A549 (cell line): ENCODE measurements at regions not wholly inside any gene's neighbourhood (a gene's known extent, or its start where the extent isn't known, plus 50 kb on each side); places are given as distances from the start of the nearest gene placed in this dataset.

Source experiments
- ATAC-seq, 2 experiments: fragments of 200-7000 bp in 1 of 2; fragments of >200 bp in 1 of 2; cut with Nextera tagmentation in 1 of 2; cut with Tn5 transposase in 1 of 2; 3 replicates each; pipeline versions ENCODE4 v1.8.0 to v1.9.1; 2018 to 2020; ENCODE audit warnings: mild to moderate bottlenecking in 1 of 2, moderate library complexity in 1 of 2
- CTCF ChIA-PET: fragments of 300-600 bp; sonication (Branson Sonifier 250); formaldehyde crosslinking; extraction: SDS; loops from one replicate; lab custom pipeline; 2021; ENCODE audit warnings: antibody characterized with exemption, inconsistent platforms; lab: Yijun Ruan, JAX
- POLR2A ChIA-PET: fragments of 350-600 bp; formaldehyde crosslinking; extraction: SDS; loops from one replicate; lab custom pipeline; 2021; ENCODE audit warnings: antibody characterized with exemption, inconsistent platforms; lab: Yijun Ruan, JAX
- DNase-seq, 2 experiments: peaks; one replicate each; pipeline versions ENCODE4 v3.0.0 to v3.0.0-alpha.2; 2011 to 2016; ENCODE audit warnings: low read depth in 1 of 2, low spot score in 1 of 2
- FAIRE-seq: peaks from 2 replicates; lab custom pipeline; 2011; peaks lifted over from hg19 to GRCh38; lab: Jason Lieb, UNC
- H3K27ac ChIP-seq, 2 experiments: fragments of >200 bp; sonication (Bioruptor Twin); formaldehyde crosslinking; 3 replicates each; pipeline ENCODE4 v1.5.1; 2016 to 2017
- H3K4me1 ChIP-seq: fragments of >200 bp; sonication (Bioruptor Twin); formaldehyde crosslinking; 3 replicates; pipeline ENCODE4 v1.6.1; 2016
- H3K4me2 ChIP-seq: fragments of >200 bp; sonication (Bioruptor Twin); formaldehyde crosslinking; 3 replicates; pipeline ENCODE4 v1.6.1; 2016
- H3K4me3 ChIP-seq: fragments of >200 bp; sonication (Bioruptor Twin); formaldehyde crosslinking; 3 replicates; pipeline ENCODE4 v1.5.1; 2016
- H3K9me3 ChIP-seq: fragments of >200 bp; sonication (Bioruptor Twin); formaldehyde crosslinking; 3 replicates; pipeline ENCODE4 v1.6.1; 2016
- CBX2 ChIP-seq: fragments of 200-600 bp; sonication (generic); IDR thresholded peaks from 2 replicates; pipeline ENCODE4 v1.6.1; 2016; ENCODE audit warnings: low read depth, mild to moderate bottlenecking, borderline replicate concordance
- CHD4 ChIP-seq: fragments of 200-600 bp; sonication (generic); IDR thresholded peaks from 2 replicates; pipeline ENCODE4 v1.6.1; 2016; ENCODE audit warnings: antibody characterized with exemption, mild to moderate bottlenecking, borderline replicate concordance
- FOSB ChIP-seq: fragments of 250-450 bp; sonication (Bioruptor Pico); IDR thresholded peaks from 2 replicates; pipeline ENCODE4 v1.5.0; 2020; ENCODE audit warnings: mild to moderate bottlenecking, moderate library complexity
- FOXS1 ChIP-seq: fragments of 250-450 bp; sonication (Bioruptor Pico); IDR thresholded peaks from 2 replicates; pipeline ENCODE4 v1.5.0; 2020; ENCODE audit warnings: mild to moderate bottlenecking, moderate library complexity
- HEYL ChIP-seq: fragments of 250-450 bp; sonication (Bioruptor Pico); IDR thresholded peaks from 2 replicates; pipeline ENCODE4 v1.8.0; 2021; ENCODE audit warnings: mild to moderate bottlenecking, moderate library complexity
- HOXA7 ChIP-seq: fragments of 250-450 bp; sonication (Bioruptor Pico); IDR thresholded peaks from 2 replicates; pipeline ENCODE4 v1.5.0; 2020; ENCODE audit warnings: mild to moderate bottlenecking, moderate library complexity
- HOXB13 ChIP-seq: fragments of 250-450 bp; sonication (Bioruptor Pico); IDR thresholded peaks from 2 replicates; pipeline ENCODE4 v1.5.0; 2020; ENCODE audit warnings: low read depth, mild to moderate bottlenecking, moderate library complexity
- JUNB ChIP-seq: fragments of >200 bp; sonication (Bioruptor Twin); formaldehyde crosslinking; IDR thresholded peaks from 2 replicates; pipeline ENCODE4 v1.6.1; 2016
- KDM5A ChIP-seq: fragments of 200-600 bp; sonication (generic); IDR thresholded peaks from 2 replicates; pipeline ENCODE4 v1.6.1; 2016; ENCODE audit warnings: antibody characterized with exemption, mild to moderate bottlenecking
- MAFK ChIP-seq: fragments of 450-650 bp; IDR thresholded peaks from 2 replicates; pipeline ENCODE4 v1.6.1; 2014; ENCODE audit not compliant: partially characterized antibody
- MYC ChIP-seq: IDR thresholded peaks from 2 replicates; pipeline ENCODE4 v1.6.1; 2012; ENCODE audit warnings: mild to moderate bottlenecking, inconsistent platforms, low read length, improper control_type of control experiment, borderline replicate concordance
- NFE2L2 ChIP-seq: fragments of 150-350 bp; conservative IDR thresholded peaks from 2 replicates; pipeline ENCODE4 v1.6.1; 2014; ENCODE audit warnings: low read length
- NPAS2 ChIP-seq: fragments of 250-450 bp; sonication (Bioruptor Pico); IDR thresholded peaks from 2 replicates; pipeline ENCODE4 v1.8.0; 2022; ENCODE audit warnings: mild to moderate bottlenecking, moderate library complexity, borderline replicate concordance
- RAD21 ChIP-seq, 2 experiments: fragments of >200 bp in 1 of 2; sonication (Bioruptor Twin) in 1 of 2; formaldehyde crosslinking in 1 of 2; IDR thresholded peaks in 1 of 2; conservative IDR thresholded peaks in 1 of 2; 2 replicates in 1 of 2; 3 replicates in 1 of 2; pipeline ENCODE4 v1.6.1; 2012 to 2018; ENCODE audit warnings: inconsistent platforms in 1 of 2
- RARB ChIP-seq: fragments of 250-450 bp; sonication (Bioruptor Pico); IDR thresholded peaks from 2 replicates; pipeline ENCODE4 v1.8.0; 2021; ENCODE audit warnings: mild to moderate bottlenecking, moderate library complexity
- SMC3 ChIP-seq: fragments of >200 bp; sonication (Bioruptor Twin); formaldehyde crosslinking; IDR thresholded peaks from 3 replicates; pipeline ENCODE4 v1.6.1; 2018; ENCODE audit warnings: inconsistent platforms
- TP53 ChIP-seq: fragments of 250-450 bp; sonication (Bioruptor Pico); IDR thresholded peaks from 2 replicates; pipeline ENCODE4 v1.5.0; 2021; ENCODE audit warnings: mild to moderate bottlenecking, moderate library complexity
- ZFP36 ChIP-seq: fragments of 450-650 bp; IDR thresholded peaks from 2 replicates; pipeline ENCODE4 v1.6.1; 2014; ENCODE audit warnings: borderline replicate concordance; ENCODE audit not compliant: partially characterized antibody
- WGBS: methylation state at CpG from one replicate; pipeline ENCODE4 v1.1.6; 2017; ENCODE audit errors: missing lambda C conversion rate; 5-methylcytosine and 5-hydroxymethylcytosine counted together
- TF ChIP-seq, protein P1 (sequence below): IDR thresholded peaks from 2 replicates; pipeline ENCODE4 v1.6.1; 2012; ENCODE audit warnings: low read depth, borderline replicate concordance
- TF ChIP-seq, protein P2 (sequence below): fragments of 450-650 bp; IDR thresholded peaks from 2 replicates; pipeline ENCODE4 v1.6.1; 2014; ENCODE audit warnings: antibody characterized with exemption
- TF ChIP-seq, protein P3 (sequence below): fragments of 250-450 bp; sonication (Bioruptor Pico); IDR thresholded peaks from 2 replicates; pipeline ENCODE4 v1.5.0; 2021; ENCODE audit warnings: mild to moderate bottlenecking, moderate library complexity, borderline replicate concordance
- TF ChIP-seq, protein P4 (sequence below): IDR thresholded peaks from 2 replicates; pipeline ENCODE4 v1.6.1; 2012

DNA sequence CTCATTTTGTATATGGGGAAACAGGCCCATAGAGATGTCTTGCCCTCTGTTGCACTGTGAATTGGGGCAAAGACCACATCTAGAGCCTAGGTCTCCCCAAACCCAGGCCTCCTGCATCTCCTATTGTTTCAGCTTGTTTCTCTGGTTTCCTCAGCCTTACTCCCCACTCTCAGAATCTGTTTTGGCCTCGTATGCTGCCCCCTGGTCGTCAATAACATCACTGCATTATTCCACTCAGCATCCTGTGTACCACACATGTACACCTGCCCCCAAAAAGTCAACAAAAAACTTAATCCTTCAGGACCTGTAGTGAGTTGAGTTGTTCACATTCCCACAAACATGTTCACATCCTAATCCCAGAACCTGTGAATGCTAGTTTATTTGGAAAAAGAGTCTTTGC is 184.8 kb downstream of the BRINP2 start:
- FAIRE-seq = no peak

DNA sequence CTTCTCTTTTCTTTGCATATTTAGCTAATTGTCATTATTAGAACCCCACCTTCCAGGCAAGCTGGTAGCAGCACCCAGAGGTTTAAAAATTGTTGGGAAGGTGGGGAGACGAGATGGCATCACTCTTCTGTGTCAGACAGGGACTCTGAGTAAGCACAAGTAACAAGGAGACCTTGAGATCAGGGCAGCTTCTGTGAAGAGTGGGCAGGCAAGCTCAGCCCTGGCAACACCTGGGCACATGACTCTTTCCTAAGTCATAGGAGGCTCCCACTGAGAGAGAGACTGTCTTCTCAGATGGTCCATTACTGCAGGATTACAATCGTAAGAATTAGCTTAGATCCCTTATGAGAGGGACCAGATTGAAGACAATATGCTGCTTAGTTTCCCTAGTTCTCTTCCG is 183.5 kb downstream of the BRINP2 start:
- no peak for TF ChIP-seq KDM5A
- no peak for TF ChIP-seq HOXB13 (CRISPR knock-in tag)
- TF ChIP-seq, protein P1, sequence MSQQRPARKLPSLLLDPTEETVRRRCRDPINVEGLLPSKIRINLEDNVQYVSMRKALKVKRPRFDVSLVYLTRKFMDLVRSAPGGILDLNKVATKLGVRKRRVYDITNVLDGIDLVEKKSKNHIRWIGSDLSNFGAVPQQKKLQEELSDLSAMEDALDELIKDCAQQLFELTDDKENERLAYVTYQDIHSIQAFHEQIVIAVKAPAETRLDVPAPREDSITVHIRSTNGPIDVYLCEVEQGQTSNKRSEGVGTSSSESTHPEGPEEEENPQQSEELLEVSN = no peak
- no peak for TF ChIP-seq JUNB
- TF ChIP-seq CHD4 = no peak
- no peak for TF ChIP-seq FOSB (CRISPR knock-in tag)
- Histone ChIP-seq H3K4me2 (no peak overlapping the region), H3K9me3 (no peaks in the 10 kb centered on the region), H3K4me3 (no peak overlapping the region), H3K4me1 (no peaks in the 10 kb centered on the region), H3K27ac (no peak overlapping the region)
- POLR2A ChIA-PET = no interaction called here
- FAIRE-seq (no peak), DNase-seq (no peak), ATAC-seq (no peak)
- CTCF ChIA-PET = interaction anchor here (0.6 to 1.8 kb wide), 5 partner anchors 10 to 684 kb away, joined by 3 to 12 read pairs (median 4); no protein-coding TSS in a partner anchor
- WGBS = 19% methylated on average over 3 of the region's 3 CpGs

More for the DNA sequence above, 184.8 kb downstream of the BRINP2 start:
- TF ChIP-seq, protein P2, sequence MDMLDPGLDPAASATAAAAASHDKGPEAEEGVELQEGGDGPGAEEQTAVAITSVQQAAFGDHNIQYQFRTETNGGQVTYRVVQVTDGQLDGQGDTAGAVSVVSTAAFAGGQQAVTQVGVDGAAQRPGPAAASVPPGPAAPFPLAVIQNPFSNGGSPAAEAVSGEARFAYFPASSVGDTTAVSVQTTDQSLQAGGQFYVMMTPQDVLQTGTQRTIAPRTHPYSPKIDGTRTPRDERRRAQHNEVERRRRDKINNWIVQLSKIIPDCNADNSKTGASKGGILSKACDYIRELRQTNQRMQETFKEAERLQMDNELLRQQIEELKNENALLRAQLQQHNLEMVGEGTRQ = no peak
- TF ChIP-seq TP53 (CRISPR knock-in tag) (no peak), FOXS1 (CRISPR knock-in tag) (no peak), KDM5A (no peak), CBX2 (no peak), SMC3 (peak; percentile 60), HOXA7 (CRISPR knock-in tag) (no peak), MAFK (no peak), RARB (no peak), NFE2L2 (no peak), MYC (no peak), RAD21 (conservative IDR thresholded peaks at IDR 0.05 in 1 of 2, IDR thresholded peaks at IDR 0.05 in 1 of 2) (peak; percentile 51 to 59)
- TF ChIP-seq, protein P3, sequence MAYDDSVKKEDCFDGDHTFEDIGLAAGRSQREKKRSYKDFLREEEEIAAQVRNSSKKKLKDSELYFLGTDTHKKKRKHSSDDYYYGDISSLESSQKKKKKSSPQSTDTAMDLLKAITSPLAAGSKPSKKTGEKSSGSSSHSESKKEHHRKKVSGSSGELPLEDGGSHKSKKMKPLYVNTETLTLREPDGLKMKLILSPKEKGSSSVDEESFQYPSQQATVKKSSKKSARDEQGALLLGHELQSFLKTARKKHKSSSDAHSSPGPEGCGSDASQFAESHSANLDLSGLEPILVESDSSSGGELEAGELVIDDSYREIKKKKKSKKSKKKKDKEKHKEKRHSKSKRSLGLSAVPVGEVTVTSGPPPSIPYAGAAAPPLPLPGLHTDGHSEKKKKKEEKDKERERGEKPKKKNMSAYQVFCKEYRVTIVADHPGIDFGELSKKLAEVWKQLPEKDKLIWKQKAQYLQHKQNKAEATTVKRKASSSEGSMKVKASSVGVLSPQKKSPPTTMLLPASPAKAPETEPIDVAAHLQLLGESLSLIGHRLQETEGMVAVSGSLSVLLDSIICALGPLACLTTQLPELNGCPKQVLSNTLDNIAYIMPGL = no peak
- TF ChIP-seq, protein P4, sequence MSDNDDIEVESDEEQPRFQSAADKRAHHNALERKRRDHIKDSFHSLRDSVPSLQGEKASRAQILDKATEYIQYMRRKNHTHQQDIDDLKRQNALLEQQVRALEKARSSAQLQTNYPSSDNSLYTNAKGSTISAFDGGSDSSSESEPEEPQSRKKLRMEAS = no peak
- TF ChIP-seq, all 56 proteins: peak for 2
- DNase-seq = peak in 1 of 2 experiments; percentile 13
- H3K4me2 ChIP-seq = no peak overlapping the region
- ChIA-PET POLR2A (no interaction called here), CTCF (interaction anchor here (0.6 to 1.8 kb wide), 12 partner anchors 8 to 460 kb away, joined by 3 to 12 read pairs (median 3); no protein-coding TSS in a partner anchor)
- peak; percentile 84 to 91; a peak in 5 of 6 replicates for ATAC-seq
- 0% methylated on average over 2 of the region's 2 CpGs for WGBS
- H3K4me3 ChIP-seq = no peak overlapping the region
- no peaks in the 10 kb centered on the region for H3K4me1 ChIP-seq
- H3K27ac ChIP-seq = no peak overlapping the region
- no peaks in the 10 kb centered on the region for H3K9me3 ChIP-seq

DNA sequence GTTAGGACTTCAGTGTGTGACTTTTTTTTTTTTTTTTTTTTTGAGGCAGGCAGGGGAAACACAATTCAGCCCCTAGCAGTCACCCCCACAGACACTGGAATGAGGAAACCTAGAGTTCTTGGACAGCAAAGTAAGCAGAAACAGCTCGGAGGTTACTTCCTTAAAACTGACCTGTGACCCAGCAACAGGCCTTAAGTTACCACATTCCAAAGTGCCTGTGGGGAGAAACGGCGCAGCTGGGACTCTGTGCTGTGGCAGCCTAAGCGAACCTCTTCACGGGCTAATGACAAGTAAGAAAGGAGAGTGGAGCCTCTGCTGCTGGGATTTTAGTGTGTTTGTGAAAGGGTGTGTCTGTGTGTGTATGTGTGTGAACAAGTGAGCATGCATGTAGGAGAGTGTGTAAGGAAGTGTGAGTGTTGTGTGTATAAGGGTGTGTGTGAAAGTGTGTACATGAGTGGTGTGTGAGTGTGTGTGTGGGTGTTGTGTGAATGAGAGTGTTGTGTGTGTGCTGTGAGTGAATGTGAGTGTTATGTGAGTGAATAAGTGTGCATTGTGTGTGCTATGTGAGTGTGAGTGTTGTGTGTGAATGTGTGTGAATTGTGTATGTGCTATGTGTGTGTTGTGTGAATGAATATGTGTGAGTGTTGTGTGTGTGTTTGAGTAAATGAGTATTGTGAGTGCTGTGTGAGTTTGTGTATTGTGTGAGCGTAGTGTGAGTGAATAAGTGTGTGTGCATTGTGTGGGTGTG is 180.8 kb downstream of the BRINP2 start:
- Histone ChIP-seq H3K4me1 (no peaks in the 10 kb centered on the region), H3K9me3 (no peaks in the 10 kb centered on the region), H3K27ac (no peak overlapping the region), H3K4me2 (no peak overlapping the region), H3K4me3 (no peak overlapping the region)
- TF ChIP-seq HEYL (CRISPR knock-in tag) (no peak), NPAS2 (no peak), ZFP36 (no peak), RARB (no peak)
- ChIA-PET POLR2A (no interaction called here), CTCF (no interaction called here)
- no peak for DNase-seq
- FAIRE-seq = no peak
- 38% methylated on average over 6 of the region's 6 CpGs for WGBS
- no peak for ATAC-seq
